ENCODE measurements at regions not wholly inside any gene's neighbourhood (a gene's known extent, or its start where the extent isn't known, plus 50 kb on each side); places are given as distances from the start of the nearest gene placed in this dataset.
"Not testable (repeated sequence)": the region's sequence is repeated elsewhere in the genome, so short reads cannot be mapped to it uniquely, and the experiment has no call there.

DNA sequence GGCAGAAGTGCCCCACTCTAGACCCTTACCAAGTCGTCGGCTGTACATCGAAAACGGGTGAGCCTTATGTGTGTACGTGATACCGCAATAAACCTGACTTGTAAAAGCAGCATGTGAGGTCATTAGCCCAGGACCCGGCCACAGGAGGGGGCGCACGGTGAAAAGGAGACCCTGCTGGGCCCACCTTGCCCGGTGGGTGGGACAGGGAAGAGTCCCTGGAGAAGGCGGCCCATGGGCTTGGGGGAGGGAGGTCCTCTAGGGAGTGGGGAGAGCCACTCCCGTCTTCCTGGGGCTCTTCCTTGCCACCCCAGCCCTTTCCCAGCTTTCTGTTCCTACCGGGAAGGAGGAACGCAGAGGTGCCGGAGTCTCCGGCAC lies 188.8 kb downstream of the NPIPB11 start:
- DNase-seq = not testable (repeated sequence)

GRCh38 chr16:29217104-29217751 lies 189.3 kb downstream of the NPIPB11 start:
- DNase-seq = not testable (repeated sequence)

- not testable (repeated sequence) for DNase-seq
These were observed 192.7 kb downstream of the NPIPB11 start for GRCh38 chr16:29213770-29214169.

GRCh38 chr16:29213251-29213650 lies 193.3 kb downstream of the NPIPB11 start:
- DNase-seq = not testable (repeated sequence)

DNA sequence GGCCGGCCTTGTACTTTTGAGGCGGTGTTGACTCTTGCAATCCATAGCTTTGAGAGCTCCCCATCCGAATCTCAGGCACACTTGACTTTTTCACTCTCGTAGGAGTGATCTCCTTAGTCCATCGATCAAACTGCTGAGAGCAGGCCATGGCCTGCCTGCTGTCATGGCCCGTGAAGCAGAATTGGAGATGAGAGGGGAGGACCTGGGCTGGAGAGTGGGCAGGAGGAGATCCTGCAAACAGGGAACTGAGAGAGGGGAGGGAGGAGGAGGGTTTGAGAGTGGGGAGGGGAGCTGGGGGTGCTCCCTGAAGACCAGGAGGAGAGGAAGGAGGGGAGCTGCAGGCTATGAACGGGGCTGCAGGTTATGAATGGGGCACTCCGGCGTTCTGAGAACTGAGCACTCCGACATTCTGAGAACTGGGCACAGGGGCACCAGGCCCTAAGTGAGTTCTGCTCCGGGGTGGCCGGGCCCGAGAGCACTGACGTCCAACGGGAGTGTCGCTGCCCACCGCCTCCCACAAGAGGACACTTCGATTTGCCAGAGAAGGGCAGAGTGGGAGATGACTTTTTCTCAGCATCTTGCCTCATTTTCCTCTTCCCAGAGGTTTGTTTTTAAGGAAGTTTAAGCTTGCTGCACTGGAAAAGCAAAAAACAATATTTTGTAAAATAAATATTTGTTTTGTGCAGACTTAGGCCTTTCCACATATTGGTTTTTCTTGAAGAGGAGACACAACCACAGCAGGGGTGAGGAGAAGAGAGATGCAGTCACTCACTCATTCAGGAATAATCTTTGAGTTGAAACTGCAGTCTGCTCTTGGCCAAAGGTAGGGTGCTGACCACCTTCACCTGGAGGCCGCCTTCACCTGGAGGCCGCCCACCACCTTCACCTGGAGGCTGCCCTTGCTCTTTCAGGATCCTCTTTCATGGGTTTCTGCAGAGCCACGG lies 194.2 kb downstream of the NPIPB11 start:
- DNase-seq = not testable (repeated sequence)

- DNase-seq = not testable (repeated sequence)
These were observed 195.1 kb downstream of the NPIPB11 start for GRCh38 chr16:29211456-29211855.

- DNase-seq = not testable (repeated sequence)
These were observed 196.0 kb downstream of the NPIPB11 start for GRCh38 chr16:29210299-29211150.

- DNase-seq = not testable (repeated sequence)
These were observed 200.4 kb downstream of the NPIPB11 start for GRCh38 chr16:29206120-29206519.

DNA sequence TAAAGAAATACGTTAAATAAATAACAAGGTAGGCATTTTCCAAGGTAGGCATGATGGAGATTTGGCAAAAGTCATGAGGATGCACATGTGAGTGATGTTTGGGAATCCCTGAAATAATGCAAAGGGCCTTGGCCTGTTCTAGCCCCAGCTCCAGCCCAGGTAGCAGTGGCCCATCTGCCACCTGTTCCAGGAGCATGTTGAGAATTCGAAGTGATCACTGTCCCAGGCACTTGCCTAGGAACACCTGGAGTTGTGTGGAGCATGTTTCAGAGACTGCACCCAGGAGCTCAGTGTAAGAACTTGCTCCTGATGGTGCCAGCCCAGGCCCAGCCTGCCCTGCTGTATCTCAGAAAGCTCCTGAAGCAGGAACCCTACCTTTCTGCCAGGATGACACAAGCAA lies 201.4 kb downstream of the NPIPB11 start:
- DNase-seq = not testable (repeated sequence)

DNA sequence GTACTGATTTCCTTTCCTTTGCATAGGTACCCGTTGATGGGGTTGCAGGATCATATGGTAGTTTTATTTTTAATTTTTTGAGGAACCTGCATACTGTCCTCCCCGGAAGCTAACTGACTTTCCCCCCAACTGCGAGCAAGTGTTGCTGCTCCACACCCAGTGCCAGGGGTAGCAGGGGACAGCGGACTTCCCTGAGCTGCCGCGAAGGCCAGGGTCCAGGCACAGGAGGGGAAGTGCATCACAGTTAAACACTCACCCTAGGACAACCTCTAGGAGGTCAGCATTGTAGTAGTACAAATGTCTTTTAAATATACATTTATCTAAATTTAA lies 201.7 kb downstream of the NPIPB11 start:
- no peak for DNase-seq

- DNase-seq = not testable (repeated sequence)
These were observed 202.3 kb downstream of the NPIPB11 start for GRCh38 chr16:29203933-29204805.

DNA sequence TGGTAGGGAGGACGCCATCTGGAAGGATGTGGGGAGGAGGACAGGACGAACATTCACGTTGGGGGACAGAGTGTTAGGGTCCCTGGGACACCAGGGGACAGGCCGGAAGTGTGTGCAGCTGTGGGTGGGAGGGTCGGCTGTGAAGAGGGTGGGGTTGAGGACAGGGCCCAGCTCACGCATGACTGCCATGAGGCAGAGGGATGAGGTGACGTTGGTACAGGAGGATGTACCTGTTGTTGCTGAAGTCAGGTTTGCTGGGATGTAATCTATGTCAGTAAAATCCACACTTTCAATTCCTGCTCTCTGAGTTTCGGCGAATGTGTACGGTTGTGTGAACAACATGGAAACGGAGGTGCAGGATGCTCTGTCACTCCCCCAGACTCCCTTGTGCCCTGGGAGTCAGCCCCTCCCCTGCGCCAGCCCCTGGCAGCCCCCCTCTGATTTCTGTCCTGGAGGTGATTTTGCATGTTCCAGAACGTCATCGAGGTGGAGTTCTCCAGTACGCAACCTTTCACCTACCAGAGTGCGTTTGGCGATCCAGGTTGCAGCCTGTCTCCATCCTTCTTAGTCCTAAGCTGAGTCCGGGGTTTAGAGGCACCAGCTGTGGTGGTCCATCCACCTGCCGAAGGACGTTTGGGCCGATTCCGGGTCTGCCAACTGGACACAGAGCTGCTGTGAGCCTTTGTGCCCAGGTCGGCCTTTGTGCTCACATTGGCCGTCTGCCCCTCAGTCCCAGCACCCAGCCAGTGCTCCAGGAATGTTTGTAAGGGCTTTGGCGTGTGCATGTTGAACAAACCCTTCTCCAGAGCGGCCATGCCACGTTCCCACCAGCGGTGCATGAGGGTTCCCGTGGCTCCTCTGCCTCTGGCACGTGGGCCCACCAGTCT lies 203.2 kb downstream of the NPIPB11 start:
- not testable (repeated sequence) for DNase-seq

GRCh38 chr16:29202642-29203041 lies 203.9 kb downstream of the NPIPB11 start:
- DNase-seq = not testable (repeated sequence)

DNA sequence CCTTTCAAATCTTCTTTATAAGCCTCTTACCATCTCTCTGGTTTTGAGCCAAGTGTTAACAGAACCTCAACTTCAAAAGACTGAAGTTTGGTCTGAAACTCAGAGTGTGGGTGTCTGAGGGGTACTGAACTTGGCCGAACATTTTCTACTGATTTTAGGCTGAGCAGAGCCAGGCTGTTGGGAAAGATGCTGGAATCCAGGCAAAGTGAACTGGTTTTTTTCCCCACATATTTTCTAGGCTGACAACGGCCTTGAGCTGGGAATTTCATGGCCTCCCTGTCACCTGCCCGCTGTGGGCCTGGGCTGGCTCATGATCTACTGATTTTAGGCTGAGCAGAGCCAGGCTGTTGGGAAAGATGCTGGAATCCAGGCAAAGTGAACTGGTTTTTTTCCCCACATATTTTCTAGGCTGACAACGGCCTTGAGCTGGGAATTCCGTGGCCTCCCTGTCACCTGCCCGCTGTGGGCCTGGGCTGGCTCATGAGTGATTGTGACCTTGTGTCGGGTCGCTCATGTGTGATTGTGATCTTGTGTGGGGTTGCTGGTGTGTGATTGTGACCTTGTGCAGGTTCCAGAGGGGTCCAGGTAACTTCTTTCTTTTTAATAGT lies 204.4 kb downstream of the NPIPB11 start:
- DNase-seq = not testable (repeated sequence)

DNA sequence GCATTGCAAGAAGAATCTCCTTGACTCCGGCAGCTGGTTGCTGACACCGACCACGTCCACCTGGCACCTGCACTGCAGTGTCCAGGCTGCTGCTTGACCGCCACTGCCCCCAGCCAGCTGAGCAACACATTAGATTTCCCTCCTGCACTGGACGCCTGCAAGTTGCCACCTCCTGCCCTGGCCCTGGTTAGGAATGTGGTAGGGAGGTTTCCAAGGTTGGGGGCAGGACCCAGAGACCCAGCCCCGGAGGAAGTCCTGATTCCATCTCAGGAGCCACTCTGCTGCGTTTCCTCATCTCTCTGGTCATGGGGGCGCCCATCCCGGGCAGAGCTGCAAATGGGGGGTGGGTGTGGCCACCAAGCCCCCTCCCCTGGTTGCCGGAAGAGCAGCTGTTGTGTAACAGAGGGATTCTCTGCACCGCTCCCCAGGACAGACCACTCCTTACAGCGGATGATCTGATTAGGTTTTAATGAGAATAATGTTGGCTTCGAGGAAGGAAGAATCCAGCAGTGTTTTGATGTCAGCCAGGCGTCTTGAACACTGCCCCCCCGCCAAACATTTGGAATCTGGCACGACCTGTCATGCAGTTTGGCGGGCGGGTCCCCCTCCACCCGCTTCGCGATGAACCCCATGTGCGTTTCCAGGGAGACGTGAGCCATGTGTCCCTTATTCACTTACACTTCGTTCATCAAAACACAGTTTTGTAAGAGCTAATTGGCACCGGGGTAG lies 205.1 kb downstream of the NPIPB11 start:
- DNase-seq = not testable (repeated sequence)

DNA sequence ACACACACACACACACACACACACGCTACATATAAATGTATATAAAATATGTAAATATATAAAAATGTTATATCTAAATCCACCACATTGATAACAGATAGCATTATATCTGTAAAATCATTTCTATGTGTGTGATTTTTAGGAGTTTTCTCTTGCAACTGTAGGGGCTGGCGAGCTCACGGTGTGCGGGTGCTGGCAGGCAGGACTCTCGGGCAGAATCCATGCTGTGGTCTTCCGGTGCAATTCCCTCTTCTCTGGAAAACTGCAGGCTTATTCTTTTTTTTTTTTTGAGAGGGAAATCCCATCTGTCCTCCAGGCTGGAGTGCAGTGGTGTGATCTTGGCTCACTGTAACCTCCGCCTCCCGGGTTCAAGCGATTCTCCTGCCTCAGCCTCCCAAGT lies 205.8 kb downstream of the NPIPB11 start:
- not testable (repeated sequence) for DNase-seq

- not testable (repeated sequence) for DNase-seq
These were observed 206.3 kb downstream of the NPIPB11 start for GRCh38 chr16:29200135-29200601.

- DNase-seq = not testable (repeated sequence)
These were observed 206.9 kb downstream of the NPIPB11 start for GRCh38 chr16:29199626-29200025.

- no peak for DNase-seq
These were observed 207.6 kb downstream of the NPIPB11 start for GRCh38 chr16:29198731-29199521.

Data from NCI-H446 treated with DMSO at 0.1 percent for 48 hours (cell line).